DMS114 treated with DMSO at 0.1 percent for 48 hours (cell line): ENCODE measurements at regions not wholly inside any gene's neighbourhood (a gene's known extent, or its start where the extent isn't known, plus 50 kb on each side); places are given as distances from the start of the nearest gene placed in this dataset.
"Not testable (repeated sequence)": the region's sequence is repeated elsewhere in the genome, so short reads cannot be mapped to it uniquely, and the experiment has no call there.

Source experiments
- DNase-seq: peaks from one replicate; lab custom pipeline; 2025; ENCODE audit not compliant: unreplicated experiment; lab: John Stamatoyannopoulos, UW

GRCh38 chr17:15802917-15803316, 70.8 kb downstream of the TBC1D26 start:
- DNase-seq, result not testable (repeated sequence)

- not testable (repeated sequence) for DNase-seq
Measured at GRCh38 chr17:15806825-15807224, 74.7 kb downstream of the TBC1D26 start.

- not testable (repeated sequence) for DNase-seq
Measured at GRCh38 chr17:15813388-15813787, 81.3 kb downstream of the TBC1D26 start.

- not testable (repeated sequence) for DNase-seq
Measured at GRCh38 chr17:15814003-15814402, 81.9 kb downstream of the TBC1D26 start.

- not testable (repeated sequence) for DNase-seq
Measured at GRCh38 chr17:15817861-15818260, 85.8 kb downstream of the TBC1D26 start.

GRCh38 chr17:15822280-15822679, 90.2 kb downstream of the TBC1D26 start:
- not testable (repeated sequence) for DNase-seq

GRCh38 chr17:15828727-15829314, 96.7 kb downstream of the TBC1D26 start:
- peak; percentile 1 for DNase-seq

- DNase-seq, result not testable (repeated sequence)
Measured at GRCh38 chr17:15830221-15830620, 98.1 kb downstream of the TBC1D26 start.

- not testable (repeated sequence) for DNase-seq
Measured at GRCh38 chr17:15831182-15831581, 99.1 kb downstream of the TBC1D26 start.

- not testable (repeated sequence) for DNase-seq
Measured at GRCh38 chr17:15832921-15833480, 100.9 kb downstream of the TBC1D26 start.

- not testable (repeated sequence) for DNase-seq
Measured at GRCh38 chr17:15833890-15834289, 101.8 kb downstream of the TBC1D26 start.

- DNase-seq, result not testable (repeated sequence)
Measured at GRCh38 chr17:15835481-15835880, 103.4 kb downstream of the TBC1D26 start.

GRCh38 chr17:15836249-15836982, 104.3 kb downstream of the TBC1D26 start:
- DNase-seq, result not testable (repeated sequence)

GRCh38 chr17:15836991-15837390, 104.9 kb downstream of the TBC1D26 start:
- DNase-seq, result not testable (repeated sequence)

- not testable (repeated sequence) for DNase-seq
Measured at GRCh38 chr17:15847447-15848229, 97.3 kb upstream of the ADORA2B start.

GRCh38 chr17:15849054-15849453, 95.9 kb upstream of the ADORA2B start:
- not testable (repeated sequence) for DNase-seq

GRCh38 chr17:15850071-15850470, 94.9 kb upstream of the ADORA2B start:
- not testable (repeated sequence) for DNase-seq

GRCh38 chr17:15850687-15851086, 94.2 kb upstream of the ADORA2B start:
- not testable (repeated sequence) for DNase-seq

GRCh38 chr17:15852863-15853262, 92.1 kb upstream of the ADORA2B start:
- not testable (repeated sequence) for DNase-seq

GRCh38 chr17:15856191-15856590, 88.7 kb upstream of the ADORA2B start:
- DNase-seq, result not testable (repeated sequence)

- not testable (repeated sequence) for DNase-seq
Measured at GRCh38 chr17:15856745-15857144, 88.2 kb upstream of the ADORA2B start.
